ENCODE measurements at regions not wholly inside any gene's neighbourhood (a gene's known extent, or its start where the extent isn't known, plus 50 kb on each side); places are given as distances from the start of the nearest gene placed in this dataset.

GRCh38 chr15:35953424-35953823, 407.5 kb upstream of the DPH6 start:
- no peaks in the 10 kb centered on the region for H3K4me1 Mint-ChIP-seq (ENCODE audit: low read depth, unreplicated experiment)
- H3K4me3 Mint-ChIP-seq (ENCODE audit: low read depth, unreplicated experiment), result no peak overlapping the region
- no peaks in the 10 kb centered on the region for H3K36me3 Mint-ChIP-seq (ENCODE audit: insufficient read depth, unreplicated experiment)
- TF ChIP-seq CTCF (IDR thresholded peaks at IDR 0.05; ENCODE audit: unreplicated experiment), result no peak
- BruUV-seq (replicated peaks), result no TSS peak
- CTCF ChIA-PET, result no interaction called here
- intact Hi-C loops (cut with micrococcal nuclease; ENCODE audit: unreplicated experiment), result no loop called here
- H3K27ac Mint-ChIP-seq (ENCODE audit: unreplicated experiment), result no peak overlapping the region
- no peaks in the 10 kb centered on the region for H3K9me3 Mint-ChIP-seq (ENCODE audit: low read depth, unreplicated experiment)
- no peaks in the 10 kb centered on the region for H3K27me3 Mint-ChIP-seq (ENCODE audit: unreplicated experiment)
- DNase-seq, result no peak

- CTCF ChIA-PET, result no interaction called here
- H3K9me3 Mint-ChIP-seq (ENCODE audit: low read depth, unreplicated experiment), result no peaks in the 10 kb centered on the region
Observed at GRCh38 chr15:35956056-35956455, 410.1 kb upstream of the DPH6 start.

GRCh38 chr15:35958021-35958420, 412.1 kb upstream of the DPH6 start:
- no peak for TF ChIP-seq CTCF (IDR thresholded peaks at IDR 0.05; ENCODE audit: unreplicated experiment)
- Mint-ChIP-seq H3K9me3 (ENCODE audit: low read depth, unreplicated experiment) (no peaks in the 10 kb centered on the region), H3K36me3 (ENCODE audit: insufficient read depth, unreplicated experiment) (no peaks in the 10 kb centered on the region), H3K27ac (ENCODE audit: unreplicated experiment) (no peak overlapping the region), H3K4me1 (ENCODE audit: low read depth, unreplicated experiment) (no peaks in the 10 kb centered on the region), H3K4me3 (ENCODE audit: low read depth, unreplicated experiment) (no peak overlapping the region), H3K27me3 (ENCODE audit: unreplicated experiment) (no peaks in the 10 kb centered on the region)
- intact Hi-C loops (cut with micrococcal nuclease; ENCODE audit: unreplicated experiment), result no loop called here
- CTCF ChIA-PET, result no interaction called here
- no peak for DNase-seq
- BruUV-seq (replicated peaks), result no TSS peak

More at GRCh38 chr15:35956056-35956455, 410.1 kb upstream of the DPH6 start:
- intact Hi-C loops (cut with micrococcal nuclease; ENCODE audit: unreplicated experiment), result no loop called here
- H3K27me3 Mint-ChIP-seq (ENCODE audit: unreplicated experiment), result no peaks in the 10 kb centered on the region
- no peak for TF ChIP-seq CTCF (IDR thresholded peaks at IDR 0.05; ENCODE audit: unreplicated experiment)
- H3K4me1 Mint-ChIP-seq (ENCODE audit: low read depth, unreplicated experiment), result no peaks in the 10 kb centered on the region
- no peak overlapping the region for H3K27ac Mint-ChIP-seq (ENCODE audit: unreplicated experiment)
- H3K4me3 Mint-ChIP-seq (ENCODE audit: low read depth, unreplicated experiment), result no peak overlapping the region
- no peak for DNase-seq
- no TSS peak for BruUV-seq (replicated peaks)
- no peaks in the 10 kb centered on the region for H3K36me3 Mint-ChIP-seq (ENCODE audit: insufficient read depth, unreplicated experiment)

GRCh38 chr15:35958975-35959374, 413.0 kb upstream of the DPH6 start:
- intact Hi-C loops (cut with micrococcal nuclease; ENCODE audit: unreplicated experiment), result no loop called here
- Mint-ChIP-seq H3K27ac (ENCODE audit: unreplicated experiment) (no peak overlapping the region), H3K4me1 (ENCODE audit: low read depth, unreplicated experiment) (no peaks in the 10 kb centered on the region), H3K4me3 (ENCODE audit: low read depth, unreplicated experiment) (no peak overlapping the region), H3K9me3 (ENCODE audit: low read depth, unreplicated experiment) (no peaks in the 10 kb centered on the region), H3K27me3 (ENCODE audit: unreplicated experiment) (no peaks in the 10 kb centered on the region), H3K36me3 (ENCODE audit: insufficient read depth, unreplicated experiment) (no peaks in the 10 kb centered on the region)
- no TSS peak for BruUV-seq (replicated peaks)
- no peak for DNase-seq
- no peak for TF ChIP-seq CTCF (IDR thresholded peaks at IDR 0.05; ENCODE audit: unreplicated experiment)
- CTCF ChIA-PET, result no interaction called here

- intact Hi-C loops (cut with micrococcal nuclease; ENCODE audit: unreplicated experiment), result no loop called here
- Mint-ChIP-seq H3K27ac (ENCODE audit: unreplicated experiment) (no peak overlapping the region), H3K4me3 (ENCODE audit: low read depth, unreplicated experiment) (no peak overlapping the region), H3K4me1 (ENCODE audit: low read depth, unreplicated experiment) (no peaks in the 10 kb centered on the region), H3K9me3 (ENCODE audit: low read depth, unreplicated experiment) (no peaks in the 10 kb centered on the region), H3K36me3 (ENCODE audit: insufficient read depth, unreplicated experiment) (no peaks in the 10 kb centered on the region), H3K27me3 (ENCODE audit: unreplicated experiment) (no peaks in the 10 kb centered on the region)
- CTCF ChIA-PET, result no interaction called here
- BruUV-seq (replicated peaks), result no TSS peak
- no peak for DNase-seq
- no peak for TF ChIP-seq CTCF (IDR thresholded peaks at IDR 0.05; ENCODE audit: unreplicated experiment)
Observed at GRCh38 chr15:35963326-35963725, 417.4 kb upstream of the DPH6 start.

All from Calu3 (cell line).